Epithelial cell of esophagus (primary cell): ENCODE measurements at regions not wholly inside any gene's neighbourhood (a gene's known extent, or its start where the extent isn't known, plus 50 kb on each side); places are given as distances from the start of the nearest gene placed in this dataset.
"Not testable (repeated sequence)": the region's sequence is repeated elsewhere in the genome, so short reads cannot be mapped to it uniquely, and the experiment has no call there.

Experiments
- DNase-seq: peaks from one replicate; pipeline ENCODE4 v3.0.0; 2010; ENCODE audit warnings: low read depth
- H3K4me3 ChIP-seq: 2 replicates; pipeline ENCODE4 v1.5.1; 2011; ENCODE audit warnings: mild to moderate bottlenecking, low read length, control low read depth
- CTCF ChIP-seq: IDR thresholded peaks from 2 replicates; pipeline ENCODE4 v1.5.1; 2011; ENCODE audit warnings: low read depth, mild to moderate bottlenecking, low read length, control low read depth, inconsistent platforms; ENCODE audit not compliant: insufficient read depth; ENCODE audit errors: missing control alignments

DNA sequence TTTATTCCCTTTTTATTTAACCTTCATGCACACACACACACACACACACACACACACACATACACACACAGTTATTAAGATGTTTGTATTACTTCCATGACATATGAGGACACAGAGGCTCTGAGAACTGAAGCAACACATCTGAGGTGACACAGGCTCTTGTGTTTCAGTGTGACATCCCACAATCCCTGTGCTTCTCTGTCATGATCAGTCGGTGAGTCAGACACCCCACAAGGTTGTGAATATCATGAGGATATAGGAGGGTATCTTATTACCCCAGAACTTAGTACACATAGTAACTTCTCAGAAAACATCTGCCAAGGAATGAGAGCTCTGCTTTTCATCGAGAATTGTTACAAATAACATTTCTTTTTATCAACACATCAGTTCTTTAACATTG, 459.3 kb downstream of the PLPP3 start:
- TF ChIP-seq CTCF: no peak
- H3K4me3 ChIP-seq: no peak overlapping the region
- no peak for DNase-seq

DNA sequence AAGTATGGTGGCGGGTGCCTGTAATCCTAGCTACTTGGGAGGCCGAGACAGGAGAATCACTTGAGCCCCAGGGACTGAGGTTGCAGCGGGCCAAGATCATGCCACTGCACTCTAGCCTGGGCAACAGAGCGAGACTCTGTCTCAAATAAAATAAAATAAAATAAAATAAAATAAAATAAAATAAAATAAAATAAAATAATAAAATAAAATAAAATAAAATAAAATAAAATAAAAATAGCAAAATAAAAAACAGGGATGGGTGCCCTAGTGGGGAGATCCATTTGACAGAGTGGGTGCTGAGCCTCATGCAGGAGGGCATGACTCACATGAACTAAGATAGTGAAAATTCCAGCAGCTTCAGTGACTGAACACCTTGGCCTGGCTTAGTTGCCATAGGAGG, 460.7 kb downstream of the PLPP3 start:
- DNase-seq, H3K4me3 ChIP-seq: not testable (repeated sequence)

DNA sequence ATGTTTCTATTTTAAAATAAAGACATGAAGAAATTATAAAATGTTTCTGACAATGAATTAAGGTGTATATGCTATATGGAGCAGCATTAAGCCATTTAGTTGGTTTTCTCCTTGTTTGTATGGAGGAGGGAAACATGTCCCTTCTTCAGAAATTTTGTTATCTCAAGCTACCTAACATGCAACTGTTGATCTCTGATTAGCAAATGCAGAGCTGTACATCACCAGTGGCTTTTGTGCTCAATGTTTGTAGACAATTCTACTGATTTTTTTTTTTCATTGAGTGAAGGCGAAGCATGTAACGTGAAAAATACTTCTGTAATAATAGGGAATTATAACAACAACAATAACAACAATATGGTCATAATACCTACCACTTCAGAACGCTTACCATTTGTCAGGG, 463.7 kb downstream of the PLPP3 start:
- no peak for DNase-seq
- TF ChIP-seq CTCF: no peak
- no peak overlapping the region for H3K4me3 ChIP-seq

- no peak overlapping the region for H3K4me3 ChIP-seq
- DNase-seq: no peak
- TF ChIP-seq CTCF: no peak
Measured at GRCh38 chr1:56113679-56114078, 465.7 kb downstream of the PLPP3 start.

GRCh38 chr1:56107275-56107638, 472.1 kb downstream of the PLPP3 start:
- DNase-seq: no peak
- TF ChIP-seq CTCF: no peak
- H3K4me3 ChIP-seq: no peak overlapping the region

DNA sequence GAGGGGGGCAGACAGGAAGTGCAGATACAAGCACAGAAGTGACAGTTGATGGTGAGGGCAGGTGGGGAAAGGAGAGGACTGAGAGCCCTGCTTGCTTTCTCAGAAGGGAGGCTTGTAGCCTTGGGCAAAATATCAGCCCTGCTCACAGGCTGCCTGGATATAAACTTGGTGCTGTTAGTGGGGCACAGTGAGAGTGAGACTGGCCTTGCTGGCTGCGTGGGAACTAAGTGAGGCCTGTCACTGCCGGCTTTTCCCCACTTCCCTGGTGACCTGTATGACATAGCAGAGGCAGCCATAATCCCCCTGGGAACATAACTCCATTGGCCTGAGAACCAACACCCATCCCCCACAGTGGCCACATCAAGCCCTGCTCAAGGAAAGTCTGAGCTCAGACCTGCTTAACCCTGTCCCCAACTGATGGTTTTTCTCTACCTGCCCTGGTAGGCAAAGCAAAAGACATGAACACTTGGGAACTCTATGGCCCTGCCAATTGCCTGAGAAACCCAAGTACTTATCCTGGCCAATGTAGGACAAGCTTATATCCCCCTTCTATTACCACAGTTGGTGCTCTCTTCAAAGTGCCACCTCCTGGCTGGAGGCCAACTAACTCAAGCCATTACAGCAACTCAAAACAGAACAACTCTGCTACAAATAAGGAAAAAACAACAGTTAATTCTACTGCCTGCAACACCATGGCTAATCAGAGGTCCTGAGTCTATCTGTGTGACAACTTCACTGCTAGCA, 472.7 kb downstream of the PLPP3 start:
- no peak overlapping the region for H3K4me3 ChIP-seq
- DNase-seq: no peak
- no peak for TF ChIP-seq CTCF

DNA sequence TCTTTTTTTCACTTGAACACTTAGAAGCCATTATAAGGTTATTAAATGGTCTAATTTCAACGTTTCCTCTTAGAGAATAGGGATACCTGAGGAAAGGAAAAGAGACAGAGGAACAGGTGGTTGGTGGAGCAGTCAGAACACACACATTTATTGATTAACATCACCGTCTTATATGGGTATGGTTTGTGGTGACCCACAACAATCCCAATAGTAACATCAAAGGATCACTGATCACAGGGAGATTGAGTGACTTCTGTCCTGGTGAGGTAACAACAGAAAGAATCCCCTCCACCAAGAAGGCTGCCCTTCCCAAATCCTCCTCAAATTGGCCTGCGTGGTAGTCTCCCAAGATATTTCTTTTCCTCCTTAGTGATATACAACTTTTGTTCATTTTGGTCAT, 474.0 kb downstream of the PLPP3 start:
- no peak for TF ChIP-seq CTCF
- H3K4me3 ChIP-seq: no peak overlapping the region
- no peak for DNase-seq

DNA sequence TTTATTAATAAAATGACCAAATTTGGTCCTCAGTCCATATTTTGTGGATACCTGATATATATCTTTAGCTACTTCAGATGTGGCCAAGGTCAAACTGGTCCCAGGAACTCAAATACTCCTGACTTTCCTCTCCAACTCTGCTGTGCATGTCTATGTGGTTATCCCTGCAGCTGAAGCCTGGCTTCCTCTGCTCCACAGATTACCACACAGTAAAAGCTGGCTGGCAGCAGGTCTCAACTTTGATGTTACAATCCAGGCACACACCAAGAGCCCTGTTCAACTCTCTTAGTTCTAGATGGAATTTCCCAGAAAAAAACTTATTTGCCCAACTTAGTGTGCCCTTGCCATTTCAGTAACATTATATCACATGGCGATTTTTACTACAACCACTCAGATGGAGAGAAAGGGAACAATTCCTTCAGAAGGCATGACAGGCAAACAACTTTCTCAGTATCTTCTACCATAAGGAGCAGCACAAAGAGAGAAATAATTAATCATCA, 479.5 kb downstream of the PLPP3 start:
- DNase-seq: no peak
- H3K4me3 ChIP-seq: no peak overlapping the region
- no peak for TF ChIP-seq CTCF
